ENCODE measurements at regions not wholly inside any gene's neighbourhood (a gene's known extent, or its start where the extent isn't known, plus 50 kb on each side); places are given as distances from the start of the nearest gene placed in this dataset.

DNA sequence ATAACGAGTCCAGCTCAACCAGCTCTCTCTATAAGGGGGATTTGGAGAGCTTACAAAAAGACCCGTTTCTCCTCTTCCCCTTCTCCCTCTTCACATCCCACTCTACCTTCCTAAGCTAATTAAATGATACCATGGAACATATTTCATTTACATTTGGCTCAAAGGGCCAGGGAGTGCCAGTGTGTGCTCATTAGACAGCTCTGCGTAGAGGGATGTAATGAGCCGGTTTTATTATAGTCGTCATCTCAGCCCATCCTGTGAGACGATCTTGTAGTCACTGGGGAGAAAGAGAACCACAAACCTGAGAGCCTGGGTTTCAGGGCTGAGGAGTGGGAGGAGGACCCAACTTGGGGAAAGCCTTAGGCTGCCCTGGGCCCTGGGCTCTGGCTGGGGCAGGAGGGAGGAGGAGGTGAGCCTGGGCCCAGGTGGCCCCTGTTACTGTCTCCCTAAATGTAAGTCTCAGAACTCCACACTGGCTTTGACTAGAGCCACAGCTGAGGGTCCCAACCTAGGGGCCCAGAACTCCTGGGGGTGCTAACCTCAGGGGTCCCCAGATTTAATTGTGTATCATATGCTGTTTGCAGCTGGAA, 354.6 kb downstream of the MATN1 start:
- TF ChIP-seq, protein P1, sequence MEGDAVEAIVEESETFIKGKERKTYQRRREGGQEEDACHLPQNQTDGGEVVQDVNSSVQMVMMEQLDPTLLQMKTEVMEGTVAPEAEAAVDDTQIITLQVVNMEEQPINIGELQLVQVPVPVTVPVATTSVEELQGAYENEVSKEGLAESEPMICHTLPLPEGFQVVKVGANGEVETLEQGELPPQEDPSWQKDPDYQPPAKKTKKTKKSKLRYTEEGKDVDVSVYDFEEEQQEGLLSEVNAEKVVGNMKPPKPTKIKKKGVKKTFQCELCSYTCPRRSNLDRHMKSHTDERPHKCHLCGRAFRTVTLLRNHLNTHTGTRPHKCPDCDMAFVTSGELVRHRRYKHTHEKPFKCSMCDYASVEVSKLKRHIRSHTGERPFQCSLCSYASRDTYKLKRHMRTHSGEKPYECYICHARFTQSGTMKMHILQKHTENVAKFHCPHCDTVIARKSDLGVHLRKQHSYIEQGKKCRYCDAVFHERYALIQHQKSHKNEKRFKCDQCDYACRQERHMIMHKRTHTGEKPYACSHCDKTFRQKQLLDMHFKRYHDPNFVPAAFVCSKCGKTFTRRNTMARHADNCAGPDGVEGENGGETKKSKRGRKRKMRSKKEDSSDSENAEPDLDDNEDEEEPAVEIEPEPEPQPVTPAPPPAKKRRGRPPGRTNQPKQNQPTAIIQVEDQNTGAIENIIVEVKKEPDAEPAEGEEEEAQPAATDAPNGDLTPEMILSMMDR (IDR thresholded peaks at IDR 0.05): no peak
- no peak for TF ChIP-seq POLR2A (IDR thresholded peaks at IDR 0.05)

All from thyroid gland (tissue), 4 donors.